HEK293 (cell line): ENCODE measurements at regions not wholly inside any gene's neighbourhood (a gene's known extent, or its start where the extent isn't known, plus 50 kb on each side); places are given as distances from the start of the nearest gene placed in this dataset.

Experiments used
- CTCF ChIA-PET: fragments of 350-600 bp; formaldehyde crosslinking; extraction: SDS; loops from one replicate; lab custom pipeline; 2021; ENCODE audit warnings: antibody characterized with exemption; lab: Yijun Ruan, JAX
- POLR2A ChIA-PET: fragments of 300-600 bp; formaldehyde crosslinking; extraction: SDS; loops from one replicate; lab custom pipeline; 2020; ENCODE audit warnings: antibody characterized with exemption, inconsistent platforms; lab: Yijun Ruan, JAX
- H3K27ac ChIP-seq: fragments of 200-500 bp; sonication (Bioruptor generic); 2 replicates; pipeline ENCODE4 v1.5.1; 2014; ENCODE audit warnings: low read depth, low read length, control low read depth, inconsistent platforms; ENCODE audit errors: extremely low read depth
- H3K36me3 ChIP-seq, 2 experiments: fragments of 200-500 bp in 1 of 2; sonication (Bioruptor generic) in 1 of 2; 1 replicate in 1 of 2; 2 replicates in 1 of 2; pipeline ENCODE4 v1.5.1; 2014 to 2017; ENCODE audit warnings: inconsistent platforms in 2 of 2, low read length in 2 of 2; ENCODE audit not compliant: control insufficient read depth in 2 of 2, insufficient read depth in 1 of 2
- H3K4me1 ChIP-seq: fragments of 200-500 bp; sonication (Bioruptor generic); 2 replicates; pipeline ENCODE4 v1.5.1; 2014; ENCODE audit warnings: mild to moderate bottlenecking, low read length, inconsistent platforms; ENCODE audit not compliant: control insufficient read depth, insufficient read depth
- H3K4me3 ChIP-seq: 2 replicates; pipeline ENCODE4 v1.5.1; 2011; ENCODE audit warnings: low read depth, mild to moderate bottlenecking, control low read depth, low read length, moderate library complexity
- H3K9me3 ChIP-seq: fragments of 200-500 bp; sonication (Bioruptor generic); 2 replicates; pipeline ENCODE4 v1.5.1; 2014; ENCODE audit warnings: low read depth, low read length, inconsistent platforms; ENCODE audit not compliant: control insufficient read depth, insufficient read depth
- GLI4 ChIP-seq: fragments of 450-650 bp; formaldehyde crosslinking; IDR thresholded peaks from 2 replicates; pipeline ENCODE4 v1.5.1; 2016; ENCODE audit warnings: missing biosample characterization, missing genetic modification characterization
- HOXA7 ChIP-seq: sonication (generic); formaldehyde crosslinking; IDR thresholded peaks from 2 replicates; pipeline ENCODE4 v1.8.1; 2022; ENCODE audit warnings: missing genetic modification reagents, borderline replicate concordance
- KLF1 ChIP-seq: fragments of 450-650 bp; formaldehyde crosslinking; IDR thresholded peaks from 2 replicates; pipeline ENCODE4 v1.5.1; 2016; ENCODE audit warnings: missing biosample characterization, missing genetic modification characterization
- KLF9 ChIP-seq: fragments of 450-650 bp; formaldehyde crosslinking; IDR thresholded peaks from 2 replicates; pipeline ENCODE4 v1.5.1; 2016; ENCODE audit warnings: missing biosample characterization, missing genetic modification characterization, low read depth
- PBX3 ChIP-seq: sonication (generic); formaldehyde crosslinking; IDR thresholded peaks from 2 replicates; pipeline ENCODE4 v1.8.1; 2022; ENCODE audit warnings: mild to moderate bottlenecking, moderate library complexity, missing genetic modification reagents
- PRDM6 ChIP-seq: fragments of 450-650 bp; formaldehyde crosslinking; IDR thresholded peaks from 2 replicates; pipeline ENCODE4 v1.5.1; 2017; ENCODE audit warnings: missing biosample characterization, missing genetic modification characterization
- TRIM28 ChIP-seq: IDR thresholded peaks from 2 replicates; pipeline ENCODE4 v1.6.1; 2011; ENCODE audit warnings: low read length, control low read depth, borderline replicate concordance
- ZNF114 ChIP-seq: fragments of 450-650 bp; formaldehyde crosslinking; IDR thresholded peaks from 2 replicates; pipeline ENCODE4 v1.5.0; 2017; ENCODE audit warnings: missing biosample characterization, missing genetic modification characterization
- ZNF148 ChIP-seq: fragments of 450-650 bp; formaldehyde crosslinking; IDR thresholded peaks from 2 replicates; pipeline ENCODE4 v1.5.0; 2017; ENCODE audit warnings: missing biosample characterization, missing genetic modification characterization, borderline replicate concordance
- ZNF169 ChIP-seq: fragments of 450-650 bp; formaldehyde crosslinking; IDR thresholded peaks from 2 replicates; pipeline ENCODE4 v1.5.1; 2016; ENCODE audit warnings: missing biosample characterization, missing genetic modification characterization
- ZNF266 ChIP-seq: fragments of 450-650 bp; formaldehyde crosslinking; IDR thresholded peaks from 2 replicates; pipeline ENCODE4 v1.5.1; 2016; ENCODE audit warnings: missing biosample characterization, missing genetic modification characterization, low read depth
- ZNF341 ChIP-seq: fragments of 450-650 bp; formaldehyde crosslinking; IDR thresholded peaks from 2 replicates; pipeline ENCODE4; 2016; ENCODE audit warnings: low read depth, missing biosample characterization, missing genetic modification characterization
- ZNF394 ChIP-seq: fragments of 450-650 bp; formaldehyde crosslinking; IDR thresholded peaks from 2 replicates; pipeline ENCODE4 v1.5.1; 2016; ENCODE audit warnings: missing biosample characterization, missing genetic modification characterization, mild to moderate bottlenecking, moderate library complexity, borderline replicate concordance
- ZNF398 ChIP-seq: fragments of 450-650 bp; formaldehyde crosslinking; IDR thresholded peaks from 2 replicates; pipeline ENCODE4 v1.5.1; 2017; ENCODE audit warnings: missing biosample characterization, missing genetic modification characterization
- ZNF513 ChIP-seq: fragments of 450-650 bp; IDR thresholded peaks from 2 replicates; pipeline ENCODE4 v1.5.1; 2018; ENCODE audit warnings: missing biosample characterization, missing genetic modification characterization
- ZNF530 ChIP-seq: fragments of 450-650 bp; formaldehyde crosslinking; IDR thresholded peaks from 2 replicates; pipeline ENCODE4 v1.5.1; 2016; ENCODE audit warnings: low read depth, missing biosample characterization, missing genetic modification characterization
- ZNF544 ChIP-seq: fragments of 450-650 bp; formaldehyde crosslinking; IDR thresholded peaks from 2 replicates; pipeline ENCODE4 v1.5.0; 2017; ENCODE audit warnings: missing biosample characterization, missing genetic modification characterization
- ZNF596 ChIP-seq: fragments of 450-650 bp; IDR thresholded peaks from 2 replicates; pipeline ENCODE4 v1.5.0; 2018; ENCODE audit warnings: missing biosample characterization, mild to moderate bottlenecking, missing genetic modification characterization, moderate library complexity
- ZNF707 ChIP-seq: fragments of 450-650 bp; formaldehyde crosslinking; IDR thresholded peaks from 2 replicates; pipeline ENCODE4 v1.5.1; 2016; ENCODE audit warnings: missing biosample characterization, missing genetic modification characterization
- ZNF747 ChIP-seq: fragments of 450-650 bp; formaldehyde crosslinking; IDR thresholded peaks from 2 replicates; pipeline ENCODE4 v1.5.1; 2016; ENCODE audit warnings: missing biosample characterization, missing genetic modification characterization
- ZNF76 ChIP-seq: fragments of 450-650 bp; formaldehyde crosslinking; IDR thresholded peaks from 2 replicates; pipeline ENCODE4; 2016; ENCODE audit warnings: low read depth, missing biosample characterization, missing genetic modification characterization, borderline replicate concordance
- ZSCAN23 ChIP-seq: fragments of 450-650 bp; formaldehyde crosslinking; IDR thresholded peaks from 2 replicates; pipeline ENCODE4 v1.5.1; 2016; ENCODE audit warnings: missing biosample characterization, missing genetic modification characterization

GRCh38 chr14:25666877-25667276, 616.9 kb upstream of the STXBP6 start:
- Histone ChIP-seq H3K9me3 (no peaks in the 10 kb centered on the region), H3K4me1 (no peaks in the 10 kb centered on the region), H3K4me3 (no peak overlapping the region), H3K27ac (no peak overlapping the region), H3K36me3 (no peaks in the 10 kb centered on the region)
- no peak for TF ChIP-seq ZNF148 (tag by site-specific recombination)
- TF ChIP-seq ZNF169 (tag by site-specific recombination) = no peak
- no peak for TF ChIP-seq ZNF530 (tag by site-specific recombination)
- no peak for TF ChIP-seq ZNF747 (tag by site-specific recombination)
- no peak for TF ChIP-seq ZNF114 (tag by site-specific recombination)
- no peak for TF ChIP-seq KLF9 (tag by site-specific recombination)
- no peak for TF ChIP-seq ZNF596 (tag by site-specific recombination)
- TF ChIP-seq TRIM28 = no peak
- no peak for TF ChIP-seq HOXA7
- no peak for TF ChIP-seq ZNF707
- TF ChIP-seq GLI4 (tag by site-specific recombination) = no peak
- no peak for TF ChIP-seq ZNF76
- TF ChIP-seq ZNF398 = no peak
- TF ChIP-seq ZNF394 (tag by site-specific recombination) = no peak
- no peak for TF ChIP-seq ZNF341 (tag by site-specific recombination)
- ChIA-PET POLR2A (no interaction called here), CTCF (no interaction called here)

GRCh38 chr14:25658988-25659387, 609.0 kb upstream of the STXBP6 start:
- TF ChIP-seq ZNF544 (tag by site-specific recombination) (no peak), PBX3 (CRISPR knock-in tag) (no peak), KLF1 (tag by site-specific recombination) (no peak)
- TF ChIP-seq, all 188 proteins: peak for 0
- Histone ChIP-seq H3K4me3 (no peak overlapping the region), H3K4me1 (no peaks in the 10 kb centered on the region), H3K36me3 (no peaks in the 10 kb centered on the region), H3K27ac (no peak overlapping the region), H3K9me3 (no peaks in the 10 kb centered on the region)
- CTCF ChIA-PET = no interaction called here
- POLR2A ChIA-PET = no interaction called here

- POLR2A ChIA-PET = no interaction called here
- TF ChIP-seq ZNF513 (no peak), ZSCAN23 (no peak), PRDM6 (no peak), KLF1 (tag by site-specific recombination) (no peak), ZNF266 (no peak)
- TF ChIP-seq, all 188 proteins: peak for 0
- CTCF ChIA-PET = no interaction called here
These were observed 580.5 kb upstream of the STXBP6 start for GRCh38 chr14:25630447-25630846.

More at GRCh38 chr14:25630447-25630846, 580.5 kb upstream of the STXBP6 start:
- no peaks in the 10 kb centered on the region for H3K4me1 ChIP-seq
- H3K27ac ChIP-seq = no peak overlapping the region
- no peak overlapping the region for H3K4me3 ChIP-seq
- H3K9me3 ChIP-seq = no peaks in the 10 kb centered on the region
- no peaks in the 10 kb centered on the region for H3K36me3 ChIP-seq
